GM21529 (cell line): ENCODE measurements at regions not wholly inside any gene's neighbourhood (a gene's known extent, or its start where the extent isn't known, plus 50 kb on each side); places are given as distances from the start of the nearest gene placed in this dataset.
A peak's percentile ranks its signal among the peaks of the same experiment; 100 is the strongest.

Experiments used
- ATAC-seq: cut with Tn5 transposase; IDR thresholded peaks from one replicate; pipeline ENCODE4 v1.9.1; 2021; ENCODE audit not compliant: unreplicated experiment

- ATAC-seq, result peak; percentile 33
These were observed 351.2 kb upstream of the ARGLU1 start for GRCh38 chr13:106919133-106919532.

GRCh38 chr13:106918557-106918860 lies 350.6 kb upstream of the ARGLU1 start:
- no peak for ATAC-seq

GRCh38 chr13:106917673-106918556 lies 350.0 kb upstream of the ARGLU1 start:
- ATAC-seq, result peak; percentile 92

- no peak for ATAC-seq
These were observed 349.2 kb upstream of the ARGLU1 start for GRCh38 chr13:106917024-106917571.

DNA sequence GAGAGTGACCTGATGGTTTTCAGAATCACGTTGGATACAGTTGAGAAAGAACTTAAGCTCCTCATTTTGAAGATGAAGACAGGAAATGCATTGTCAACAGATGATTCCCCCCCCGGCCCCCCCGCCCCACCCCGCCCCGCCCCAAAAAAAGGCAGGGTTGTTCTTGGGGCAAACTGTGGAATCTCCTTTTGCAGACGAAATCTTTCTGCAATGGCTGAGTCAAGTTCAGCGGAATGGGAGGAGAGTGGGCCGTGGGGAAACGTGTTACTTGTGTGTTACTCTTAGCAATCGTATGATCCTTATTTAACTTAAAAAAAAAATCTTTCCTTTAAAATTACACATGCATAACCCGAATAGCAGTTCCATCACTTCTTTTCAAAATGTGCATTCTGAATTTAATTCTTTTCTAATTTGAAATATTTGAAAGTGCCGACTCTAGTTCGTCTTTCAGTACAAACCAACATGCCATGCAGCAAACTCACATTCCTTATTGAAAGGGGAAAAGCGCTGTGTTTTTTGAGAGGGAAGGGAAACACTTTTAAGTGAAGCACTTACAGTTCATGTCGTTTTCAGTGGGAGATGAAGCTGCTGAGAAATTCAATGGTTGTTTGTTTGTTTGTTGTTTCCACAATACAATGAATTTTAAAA lies 348.5 kb upstream of the ARGLU1 start:
- ATAC-seq, result no peak

DNA sequence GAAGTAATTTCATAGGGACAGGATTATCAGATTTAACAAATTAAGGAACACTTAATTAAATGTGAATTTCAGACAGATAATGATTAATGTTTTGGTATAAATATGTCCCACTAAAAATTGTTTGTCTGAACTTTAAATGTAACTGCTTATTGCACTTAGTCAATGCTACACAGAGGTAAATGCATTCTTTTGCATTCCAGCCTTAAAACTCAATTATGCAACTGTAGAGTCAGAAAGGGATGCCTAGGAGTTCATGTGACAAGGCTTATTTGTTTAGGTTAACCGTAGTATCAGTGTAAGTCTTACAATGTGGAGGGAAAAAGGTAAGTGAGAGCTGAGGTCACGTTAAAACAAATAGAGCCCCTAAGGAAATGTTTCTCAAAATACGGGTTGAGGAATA lies 347.2 kb upstream of the ARGLU1 start:
- no peak for ATAC-seq

GRCh38 chr13:106911627-106912026 lies 343.7 kb upstream of the ARGLU1 start:
- no peak for ATAC-seq

- no peak for ATAC-seq
These were observed 343.1 kb upstream of the ARGLU1 start for GRCh38 chr13:106911020-106911419.

GRCh38 chr13:106906426-106906996 lies 338.6 kb upstream of the ARGLU1 start:
- ATAC-seq, result no peak

- no peak for ATAC-seq
These were observed 337.6 kb upstream of the ARGLU1 start for GRCh38 chr13:106905380-106906162.

GRCh38 chr13:106899442-106899841 lies 331.5 kb upstream of the ARGLU1 start:
- no peak for ATAC-seq

DNA sequence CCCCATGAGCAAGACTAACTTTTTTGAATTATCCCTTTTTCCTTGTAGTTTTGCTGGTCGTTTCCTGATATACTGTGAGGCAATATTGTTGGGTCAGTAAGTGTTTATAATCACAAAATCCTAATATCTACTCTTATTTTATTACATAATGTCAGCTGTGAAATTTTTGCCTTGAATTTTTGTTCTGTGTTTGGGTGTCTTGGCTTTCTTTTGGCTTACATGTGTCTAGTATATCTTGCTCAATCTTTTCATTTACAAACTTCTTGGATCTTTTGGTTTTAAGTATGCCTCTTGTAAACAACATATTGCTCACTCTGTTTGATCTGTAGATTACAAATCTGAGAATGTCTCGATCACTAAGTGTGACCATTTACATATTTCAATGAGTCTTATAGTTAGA lies 330.3 kb upstream of the ARGLU1 start:
- no peak for ATAC-seq

DNA sequence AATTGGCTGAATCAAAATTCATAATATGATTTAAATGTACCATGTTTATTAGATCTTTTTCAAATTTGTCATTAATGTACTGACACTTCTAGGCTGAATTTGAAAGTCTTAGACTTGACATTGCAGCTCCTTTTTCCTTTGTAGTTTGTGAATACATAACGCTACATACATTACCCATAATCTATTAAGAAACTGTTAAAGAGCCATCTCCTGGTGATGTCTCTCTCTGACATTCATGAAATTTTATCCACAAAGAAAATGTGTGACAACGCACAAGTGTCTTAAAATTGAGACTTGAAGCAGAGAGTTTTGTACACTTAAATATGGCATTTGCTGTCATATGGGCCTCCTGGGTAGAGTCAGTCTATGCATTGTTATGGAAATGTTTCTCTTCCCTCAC lies 320.2 kb upstream of the ARGLU1 start:
- no peak for ATAC-seq

- ATAC-seq, result no peak
These were observed 319.7 kb upstream of the ARGLU1 start for GRCh38 chr13:106887686-106888085.

GRCh38 chr13:106883976-106884375 lies 316.0 kb upstream of the ARGLU1 start:
- ATAC-seq, result no peak

DNA sequence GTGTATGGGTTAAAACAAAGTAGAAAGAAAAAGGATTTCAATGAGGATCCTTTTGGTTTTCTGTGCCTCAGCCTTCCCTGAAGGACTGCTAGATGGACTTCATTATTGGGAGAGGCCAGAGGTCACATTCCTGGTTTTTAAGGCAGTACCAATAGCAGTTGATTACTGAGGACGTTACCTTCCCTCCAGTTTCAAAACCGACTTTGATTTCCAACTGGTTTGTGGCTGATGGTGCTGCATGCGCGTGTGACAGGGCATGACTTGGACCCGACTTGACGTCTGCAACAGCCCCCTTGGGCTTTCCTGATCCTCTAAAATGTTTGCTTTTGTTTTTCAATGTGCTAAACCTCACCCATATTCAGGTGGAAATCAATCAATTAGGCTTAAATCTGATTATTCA lies 314.3 kb upstream of the ARGLU1 start:
- no peak for ATAC-seq

DNA sequence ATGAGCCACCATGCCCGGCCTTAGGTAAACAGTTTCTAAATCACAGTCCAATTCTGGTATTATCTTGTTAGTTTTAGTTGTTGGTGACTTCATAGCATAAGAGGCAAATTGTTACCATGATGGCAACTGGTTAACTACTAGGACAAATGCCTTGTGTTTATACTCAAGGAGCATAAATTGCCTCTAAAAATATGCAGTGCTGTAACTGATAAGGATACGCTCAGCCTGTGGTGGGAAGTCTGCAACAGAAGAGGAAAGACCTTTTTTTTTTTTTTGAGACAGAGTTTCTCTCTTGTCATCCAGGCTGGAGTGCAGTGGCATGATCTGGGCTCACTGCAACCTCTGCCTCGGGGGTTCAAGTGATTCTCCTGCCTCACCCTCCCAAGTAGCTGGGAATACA lies 311.9 kb upstream of the ARGLU1 start:
- ATAC-seq, result no peak

DNA sequence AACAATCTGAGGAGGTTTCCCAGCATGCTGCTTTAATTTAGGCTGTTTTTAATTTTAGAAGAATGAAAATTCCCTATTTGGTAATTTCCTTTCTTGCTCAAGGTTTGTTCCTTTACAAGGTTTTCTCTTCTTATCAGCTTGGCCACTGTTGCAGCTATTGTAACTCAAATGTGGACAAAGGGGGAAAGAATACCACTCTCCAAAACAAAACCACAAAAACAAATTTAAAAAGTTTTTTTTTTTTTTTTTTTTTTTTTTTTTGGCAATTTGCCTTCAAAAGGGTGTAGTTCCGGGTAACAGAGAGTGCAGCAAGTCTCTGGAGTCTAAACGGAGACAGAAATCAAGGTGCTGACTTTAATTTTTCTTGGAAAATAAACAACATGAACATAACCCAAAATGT lies 306.4 kb upstream of the ARGLU1 start:
- ATAC-seq, result no peak

- no peak for ATAC-seq
These were observed 305.9 kb upstream of the ARGLU1 start for GRCh38 chr13:106873810-106874209.

DNA sequence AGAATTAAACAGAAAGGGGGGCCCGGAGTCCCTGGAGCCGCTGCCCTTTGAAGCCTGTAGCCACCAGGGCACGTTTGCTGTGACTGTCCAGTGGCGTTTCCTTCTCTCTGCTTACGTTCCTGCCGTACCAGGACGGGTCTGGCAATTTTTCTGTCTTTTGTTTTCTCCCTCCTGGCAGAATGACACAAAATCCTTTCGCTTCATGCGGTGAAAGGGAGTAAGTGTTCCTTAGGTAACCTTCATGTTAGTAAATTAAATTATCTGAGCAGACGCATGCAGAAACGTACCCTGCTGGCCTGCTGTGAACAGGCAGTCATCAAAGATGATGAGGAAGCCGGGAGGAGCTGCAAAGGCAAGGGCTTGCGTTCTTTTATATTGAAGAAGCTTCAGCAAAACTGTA lies 299.3 kb upstream of the ARGLU1 start:
- no peak for ATAC-seq

GRCh38 chr13:106865716-106866440 lies 297.9 kb upstream of the ARGLU1 start:
- ATAC-seq, result no peak
